Vagina (tissue), 2 donors: ENCODE measurements at regions not wholly inside any gene's neighbourhood (a gene's known extent, or its start where the extent isn't known, plus 50 kb on each side); places are given as distances from the start of the nearest gene placed in this dataset.

Source experiments
- CTCF ChIP-seq, 3 experiments: fragments of 450-650 bp in 2 of 3; fragments of 200-600 bp in 1 of 3; sonication (generic) in 1 of 3; IDR thresholded peaks; one replicate each; pipeline ENCODE4 v1.5.1; 2017 to 2019; ENCODE audit warnings: antibody characterized with exemption in 3 of 3, mild to moderate bottlenecking in 2 of 3, moderate library complexity in 2 of 3
- POLR2A ChIP-seq, 2 donors: fragments of 450-650 bp; IDR thresholded peaks; one replicate each; pipeline ENCODE4 v1.6.1; 2017; ENCODE audit warnings: antibody characterized with exemption in 2 of 2, mild to moderate bottlenecking in 2 of 2, moderate library complexity in 2 of 2

DNA sequence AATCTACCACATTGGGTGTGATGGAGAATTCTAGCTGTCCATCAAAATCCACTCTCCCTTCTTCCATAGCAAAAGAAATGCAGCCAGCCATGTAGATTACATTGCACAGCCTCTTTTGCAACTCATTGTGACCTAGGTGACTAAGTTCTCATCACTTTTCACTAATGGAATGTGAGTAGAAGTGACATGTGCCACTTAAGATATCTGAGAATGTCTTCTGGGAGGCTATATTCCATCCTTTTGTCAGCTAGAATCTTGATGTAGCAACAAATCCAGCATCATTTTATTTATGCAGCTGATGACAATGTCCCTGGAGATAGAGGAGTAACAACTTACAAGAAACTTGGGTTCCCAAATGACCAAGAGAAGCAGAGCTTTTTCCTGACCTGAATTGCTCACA lies 61.5 kb upstream of the API5 start:
- TF ChIP-seq CTCF (IDR thresholded peaks at IDR 0.05) (no peak), POLR2A (IDR thresholded peaks at IDR 0.05) (no peak)
